ENCODE measurements at regions not wholly inside any gene's neighbourhood (a gene's known extent, or its start where the extent isn't known, plus 50 kb on each side); places are given as distances from the start of the nearest gene placed in this dataset.
"Not testable (repeated sequence)": the region's sequence is repeated elsewhere in the genome, so short reads cannot be mapped to it uniquely, and the experiment has no call there.

- DNase-seq, result no peak
- H3K27me3 ChIP-seq, result no peaks in the 10 kb centered on the region
- H3K9ac ChIP-seq (ENCODE audit: low read depth in 2 of 2, low read length in 2 of 2), result no peak overlapping the region
- no peaks in the 10 kb centered on the region for H3K4me1 ChIP-seq
- intact Hi-C loops (cut with DNase I), result no loop called here
- H3K4me3 ChIP-seq, result no peak overlapping the region
- H3K9me3 ChIP-seq, result no peaks in the 10 kb centered on the region
- no peak overlapping the region for H3K27ac ChIP-seq
- H3K36me3 ChIP-seq, result no peaks in the 10 kb centered on the region
- no peak for TF ChIP-seq CTCF (IDR thresholded peaks at IDR 0.05)
Measured at GRCh38 chr2:155574941-155575340, 757.6 kb downstream of the NR4A2 start.

- Histone ChIP-seq H3K27me3 (no peaks in the 10 kb centered on the region), H3K9me3 (no peaks in the 10 kb centered on the region), H3K4me3 (no peak overlapping the region)
Measured at GRCh38 chr2:155547571-155547970, 785.0 kb downstream of the NR4A2 start.

GRCh38 chr2:155546721-155547555 is 785.6 kb downstream of the NR4A2 start:
- Histone ChIP-seq H3K9ac (ENCODE audit: low read depth in 2 of 2, low read length in 2 of 2) (no peak overlapping the region), H3K4me3 (no peak overlapping the region)
- no peak for DNase-seq

More at GRCh38 chr2:155547571-155547970, 785.0 kb downstream of the NR4A2 start:
- Histone ChIP-seq H3K9ac (ENCODE audit: low read depth in 2 of 2, low read length in 2 of 2) (no peak overlapping the region), H3K36me3 (no peaks in the 10 kb centered on the region), H3K4me1 (no peaks in the 10 kb centered on the region), H3K27ac (no peak overlapping the region)
- no peak for DNase-seq
- intact Hi-C loops (cut with DNase I), result no loop called here
- TF ChIP-seq CTCF (IDR thresholded peaks at IDR 0.05), result no peak

GRCh38 chr2:155539028-155539427 is 793.5 kb downstream of the NR4A2 start:
- H3K27ac ChIP-seq; intact Hi-C loops (cut with DNase I); H3K4me1 ChIP-seq; H3K9ac ChIP-seq (ENCODE audit: low read depth in 2 of 2, low read length in 2 of 2); H3K27me3 ChIP-seq; H3K36me3 ChIP-seq; H3K9me3 ChIP-seq; DNase-seq; H3K4me3 ChIP-seq: not testable (repeated sequence)

More at GRCh38 chr2:155546721-155547555, 785.6 kb downstream of the NR4A2 start:
- no peaks in the 10 kb centered on the region for H3K27me3 ChIP-seq
- H3K4me1 ChIP-seq, result no peaks in the 10 kb centered on the region
- no peaks in the 10 kb centered on the region for H3K36me3 ChIP-seq
- intact Hi-C loops (cut with DNase I), result no loop called here
- no peaks in the 10 kb centered on the region for H3K9me3 ChIP-seq
- no peak overlapping the region for H3K27ac ChIP-seq
- no peak for TF ChIP-seq CTCF (IDR thresholded peaks at IDR 0.05)

GRCh38 chr2:155528034-155528433 is 804.5 kb downstream of the NR4A2 start:
- TF ChIP-seq CTCF (IDR thresholded peaks at IDR 0.05), result no peak

GRCh38 chr2:155525199-155525598 is 807.3 kb downstream of the NR4A2 start:
- DNase-seq, result no peak
- no peak overlapping the region for H3K4me3 ChIP-seq
- no peak overlapping the region for H3K27ac ChIP-seq
- H3K36me3 ChIP-seq, result no peaks in the 10 kb centered on the region
- no peaks in the 10 kb centered on the region for H3K9me3 ChIP-seq
- no peak for TF ChIP-seq CTCF (IDR thresholded peaks at IDR 0.05)
- no peaks in the 10 kb centered on the region for H3K27me3 ChIP-seq
- no peak overlapping the region for H3K9ac ChIP-seq (ENCODE audit: low read depth in 2 of 2, low read length in 2 of 2)
- intact Hi-C loops (cut with DNase I), result no loop called here
- no peaks in the 10 kb centered on the region for H3K4me1 ChIP-seq

More at GRCh38 chr2:155528034-155528433, 804.5 kb downstream of the NR4A2 start:
- DNase-seq, result no peak
- Histone ChIP-seq H3K27ac (no peak overlapping the region), H3K36me3 (no peaks in the 10 kb centered on the region), H3K4me3 (no peak overlapping the region), H3K4me1 (no peaks in the 10 kb centered on the region), H3K27me3 (no peaks in the 10 kb centered on the region), H3K9me3 (no peaks in the 10 kb centered on the region), H3K9ac (ENCODE audit: low read depth in 2 of 2, low read length in 2 of 2) (no peak overlapping the region)
- intact Hi-C loops (cut with DNase I), result no loop called here
